OCI-LY7 (cell line): ENCODE measurements at regions not wholly inside any gene's neighbourhood (a gene's known extent, or its start where the extent isn't known, plus 50 kb on each side); places are given as distances from the start of the nearest gene placed in this dataset. TPM values are rescaled to one million over a fixed set of nuclear protein-coding genes. Genes with fewer than 3 reads are reported as not detected.

Experiments used
- BruUV-seq: library from RNA; stranded (reverse); fragments of 400-500 nt; replicated peaks from 2 replicates; lab custom pipeline; 2021; lab: Mats Ljungman, UMichigan
- CTCF ChIA-PET: fragments of 300-600 bp; sonication (Branson Sonifier 250); formaldehyde crosslinking; loops from one replicate; lab custom pipeline; 2022; ENCODE audit warnings: antibody characterized with exemption; ENCODE audit not compliant: unreplicated experiment; lab: Charles Lee
- POLR2A ChIA-PET: fragments of 300-600 bp; sonication (Branson Sonifier 250); formaldehyde crosslinking; loops from one replicate; lab custom pipeline; 2022; ENCODE audit warnings: antibody characterized with exemption; lab: Charles Lee
- DNase-seq: peaks from one replicate; pipeline ENCODE4 v3.0.0-alpha.2; 2015; ENCODE audit warnings: low spot score
- H2AFZ ChIP-seq: fragments of 200-600 bp; sonication (generic), shearing (Covaris generic); 2 replicates; pipeline ENCODE4 v1.6.1; 2014; ENCODE audit warnings: mild to moderate bottlenecking, antibody characterized with exemption, low read length, moderate library complexity
- H3K27ac ChIP-seq: fragments of 200-600 bp; sonication (generic); 2 replicates; pipeline ENCODE4 v1.5.1; 2014; ENCODE audit warnings: mixed run types, low read depth, mild to moderate bottlenecking, moderate library complexity, low read length, inconsistent platforms; ENCODE audit not compliant: poor library complexity, severe bottlenecking
- H3K36me3 ChIP-seq: fragments of 200-600 bp; sonication (generic); 2 replicates; pipeline ENCODE4 v1.6.1; 2014; ENCODE audit warnings: mild to moderate bottlenecking, antibody characterized with exemption, low read length, moderate library complexity, mixed read lengths; ENCODE audit not compliant: insufficient read depth
- H3K4me1 ChIP-seq: fragments of 200-600 bp; sonication (generic); 2 replicates; pipeline ENCODE4 v1.5.1; 2014; ENCODE audit warnings: mild to moderate bottlenecking, low read length; ENCODE audit not compliant: insufficient read depth, poor library complexity, severe bottlenecking
- H3K4me2 ChIP-seq: fragments of 200-600 bp; sonication (generic); 2 replicates; pipeline ENCODE4 v1.6.1; 2014; ENCODE audit warnings: mild to moderate bottlenecking, low read length
- H3K4me3 ChIP-seq: fragments of 200-600 bp; sonication (generic); 2 replicates; pipeline ENCODE4 v1.5.1; 2014; ENCODE audit warnings: mild to moderate bottlenecking, low read depth, low read length; ENCODE audit not compliant: poor library complexity, severe bottlenecking
- H3K79me2 ChIP-seq: fragments of 200-600 bp; sonication (generic); 2 replicates; pipeline ENCODE4 v1.6.1; 2016; ENCODE audit warnings: low read depth, mild to moderate bottlenecking, low read length, moderate library complexity, mixed read lengths; ENCODE audit not compliant: insufficient read depth
- H3K9me2 ChIP-seq: fragments of 200-600 bp; sonication (generic); 2 replicates; pipeline ENCODE4 v1.6.1; 2016; ENCODE audit warnings: mild to moderate bottlenecking, low read length, mixed read lengths; ENCODE audit not compliant: insufficient read depth
- H3K9me3 ChIP-seq: fragments of 200-600 bp; sonication (generic); 2 replicates; pipeline ENCODE4 v1.6.1; 2014; ENCODE audit warnings: mild to moderate bottlenecking, mixed run types, low read length, mixed read lengths
- H4K20me1 ChIP-seq: fragments of 200-600 bp; sonication (generic); 2 replicates; pipeline ENCODE4 v1.6.1; 2014; ENCODE audit warnings: mild to moderate bottlenecking, antibody characterized with exemption, low read length, moderate library complexity, mixed read lengths; ENCODE audit not compliant: insufficient read depth
- EZH2phosphoT487 ChIP-seq: fragments of 200-600 bp; sonication (generic); IDR thresholded peaks from 2 replicates; pipeline ENCODE4 v1.6.1; 2018; ENCODE audit warnings: low read depth, borderline replicate concordance, mild to moderate bottlenecking, mixed run types, antibody characterized with exemption, low read length, moderate library complexity, mixed read lengths
- intact Hi-C: fragments of 100-400 bp; cut with micrococcal nuclease; formaldehyde crosslinking; loops from one replicate; pipeline ENCODE4 v1.10.0; 2022; ENCODE audit not compliant: unreplicated experiment
- microRNA-seq: library from miRNA; unstranded; fragments of <30 nt; microRNA quantifications from one replicate; pipeline ENCODE4 v1.2.0, GENCODE V29; 2022; ENCODE audit warnings: borderline replicate concordance
- small RNA-seq: library from RNA; depleted of rRNA; stranded (forward); fragments of <200 nt; gene quantifications from one replicate; pipeline ENCODE3, GENCODE V24; 2014
- TF ChIP-seq, protein P1 (sequence below): fragments of 200-600 bp; sonication (generic); conservative IDR thresholded peaks from 2 replicates; pipeline ENCODE4 v1.5.1; 2014; ENCODE audit warnings: mild to moderate bottlenecking, antibody characterized with exemption, low read length, moderate library complexity, mixed read lengths

GRCh38 chr5:143454936-143455516 lies 51.5 kb upstream of the NR3C1 start:
- CTCF ChIA-PET, result no interaction called here

GRCh38 chr5:143453720-143454119 lies 50.2 kb upstream of the NR3C1 start:
- DNase-seq, result peak; percentile 19
- no peak for TF ChIP-seq EZH2phosphoT487
- TF ChIP-seq, protein P1, sequence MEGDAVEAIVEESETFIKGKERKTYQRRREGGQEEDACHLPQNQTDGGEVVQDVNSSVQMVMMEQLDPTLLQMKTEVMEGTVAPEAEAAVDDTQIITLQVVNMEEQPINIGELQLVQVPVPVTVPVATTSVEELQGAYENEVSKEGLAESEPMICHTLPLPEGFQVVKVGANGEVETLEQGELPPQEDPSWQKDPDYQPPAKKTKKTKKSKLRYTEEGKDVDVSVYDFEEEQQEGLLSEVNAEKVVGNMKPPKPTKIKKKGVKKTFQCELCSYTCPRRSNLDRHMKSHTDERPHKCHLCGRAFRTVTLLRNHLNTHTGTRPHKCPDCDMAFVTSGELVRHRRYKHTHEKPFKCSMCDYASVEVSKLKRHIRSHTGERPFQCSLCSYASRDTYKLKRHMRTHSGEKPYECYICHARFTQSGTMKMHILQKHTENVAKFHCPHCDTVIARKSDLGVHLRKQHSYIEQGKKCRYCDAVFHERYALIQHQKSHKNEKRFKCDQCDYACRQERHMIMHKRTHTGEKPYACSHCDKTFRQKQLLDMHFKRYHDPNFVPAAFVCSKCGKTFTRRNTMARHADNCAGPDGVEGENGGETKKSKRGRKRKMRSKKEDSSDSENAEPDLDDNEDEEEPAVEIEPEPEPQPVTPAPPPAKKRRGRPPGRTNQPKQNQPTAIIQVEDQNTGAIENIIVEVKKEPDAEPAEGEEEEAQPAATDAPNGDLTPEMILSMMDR, result 0 out of 2 replicates have a peak, but pooled peaks have one; percentile 11
- ChIA-PET CTCF (no interaction called here), POLR2A (interaction anchor here (0.7 to 1.6 kb wide), 7 partner anchors 8 to 287 kb away, joined by 3 to 5 read pairs (median 3); no protein-coding TSS in a partner anchor)
- Histone ChIP-seq H3K4me3 (no peak overlapping the region), H3K9me2 (no peaks in the 10 kb centered on the region), H3K36me3 (no peaks in the 10 kb centered on the region; the same call in 1 of the 2 replicates), H3K79me2 (no peaks in the 10 kb centered on the region), H3K4me1 (peaks cover 9% of the 10 kb centered on the region), H2AFZ (peak overlapping the region; percentile 31; the same call in 1 of the 2 replicates), H3K27ac (no peak overlapping the region), H3K9me3 (peaks cover 4% of the 10 kb centered on the region; the same call in 1 of the 2 replicates), H4K20me1 (no peaks in the 10 kb centered on the region), H3K4me2 (peak overlapping the region; percentile 7; the same call in 1 of the 2 replicates)
- no TSS peak for BruUV-seq
- intact Hi-C loops, result no loop called here

More at GRCh38 chr5:143454936-143455516, 51.5 kb upstream of the NR3C1 start:
- Histone ChIP-seq H4K20me1 (no peaks in the 10 kb centered on the region), H3K27ac (no peak overlapping the region), H3K4me2 (no peak overlapping the region), H3K4me1 (peaks cover 9% of the 10 kb centered on the region), H2AFZ (no peak overlapping the region), H3K36me3 (no peaks in the 10 kb centered on the region), H3K79me2 (no peaks in the 10 kb centered on the region), H3K9me3 (peaks cover 4% of the 10 kb centered on the region; the same call in 1 of the 2 replicates), H3K4me3 (no peak overlapping the region), H3K9me2 (no peaks in the 10 kb centered on the region)
- POLR2A ChIA-PET, result interaction anchor here (0.5 to 1.6 kb wide), 4 partner anchors 9 to 98 kb away, joined by 3 to 5 read pairs (median 4); no protein-coding TSS in a partner anchor
- intact Hi-C loops, result no loop called here
- BruUV-seq, result no TSS peak
- no peak for DNase-seq
- TF ChIP-seq, protein P1, result no peak
- no peak for TF ChIP-seq EZH2phosphoT487

Small RNA genes lying in the stretch of these regions (microRNA-seq; reads per million reads assigned to microRNA genes)
- gene MIR5197, result not detected

Small RNA genes lying in the stretch of these regions (small RNA-seq; reads per million reads assigned to genes)
- not detected for gene MIR5197
- not detected for gene RNU7-156P
